H1 (cell line): ENCODE measurements at regions not wholly inside any gene's neighbourhood (a gene's known extent, or its start where the extent isn't known, plus 50 kb on each side); places are given as distances from the start of the nearest gene placed in this dataset.

Source experiments
- CTCF ChIA-PET: fragments of 300-600 bp; sonication (Branson Sonifier 250); formaldehyde crosslinking; loops from one replicate; lab custom pipeline; 2021; ENCODE audit not compliant: partially characterized antibody; lab: Charles Lee
- POLR2A ChIA-PET: fragments of 300-600 bp; sonication (Branson Sonifier 250); formaldehyde crosslinking; loops from one replicate; lab custom pipeline; 2021; ENCODE audit warnings: inconsistent platforms; ENCODE audit not compliant: partially characterized antibody; lab: Charles Lee
- DNase-seq, 2 experiments: peaks; one replicate each; pipeline versions ENCODE4 v3.0.0 to v3.0.0-alpha.2; 2010 to 2022; ENCODE audit warnings: low spot score in 2 of 2, low read depth in 1 of 2, mixed read lengths in 1 of 2
- FAIRE-seq: peaks from 2 replicates; lab custom pipeline; 2011; peaks lifted over from hg19 to GRCh38; lab: Jason Lieb, UNC
- H2AFZ ChIP-seq: 2 replicates; pipeline ENCODE4 v1.8.1; 2012; ENCODE audit warnings: low read length, inconsistent platforms
- H2AK5ac ChIP-seq: 2 replicates; pipeline ENCODE4 v1.6.1; 2013; ENCODE audit warnings: low read depth, low read length
- H2BK120ac ChIP-seq: replicated peaks from 2 replicates; pipeline ENCODE3; 2013; ENCODE audit warnings: low read depth, low read length, inconsistent platforms
- H2BK12ac ChIP-seq: 2 replicates; pipeline ENCODE4 v1.6.1; 2013; ENCODE audit warnings: low read depth, low read length
- H2BK15ac ChIP-seq: 2 replicates; pipeline ENCODE4 v1.6.1; 2013; ENCODE audit warnings: low read length
- H2BK20ac ChIP-seq: 2 replicates; pipeline ENCODE4 v1.6.1; 2013; ENCODE audit warnings: low read length
- H2BK5ac ChIP-seq: 2 replicates; pipeline ENCODE4 v1.6.1; 2013; ENCODE audit warnings: low read depth, low read length
- H3K14ac ChIP-seq: 2 replicates; pipeline ENCODE4 v1.6.1; 2013; ENCODE audit warnings: inconsistent platforms; ENCODE audit not compliant: insufficient read length
- H3K18ac ChIP-seq: 2 replicates; pipeline ENCODE4 v1.6.1; 2013; ENCODE audit warnings: low read length; ENCODE audit errors: extremely low read depth
- H3K23ac ChIP-seq: 2 replicates; pipeline ENCODE4 v1.6.1; 2013; ENCODE audit warnings: inconsistent platforms; ENCODE audit not compliant: insufficient read length
- H3K23me2 ChIP-seq: 2 replicates; pipeline ENCODE4 v1.6.1; 2013; ENCODE audit warnings: low read depth, low read length
- H3K27ac ChIP-seq: 2 replicates; pipeline ENCODE4 v1.6.1; 2011; ENCODE audit warnings: low read depth, low read length, inconsistent platforms
- H3K27me3 ChIP-seq, 4 experiments: replicated peaks in 1 of 4; 1 replicate in 1 of 4; 2 replicates in 3 of 4; pipeline versions ENCODE4 v1.6.1 to v1.8.1; 2011 to 2013; ENCODE audit warnings: low read length in 3 of 4, mild to moderate bottlenecking in 3 of 4, inconsistent platforms in 2 of 4, mixed read lengths in 2 of 4, moderate library complexity in 1 of 4; ENCODE audit not compliant: control insufficient read depth in 3 of 4, insufficient read depth in 3 of 4; ENCODE audit errors: extremely low read depth in 1 of 4
- H3K36me3 ChIP-seq, 4 experiments: 2 replicates each; pipeline versions ENCODE4 v1.6.1 to v1.8.1; 2011 to 2013; ENCODE audit warnings: mild to moderate bottlenecking in 4 of 4, low read length in 3 of 4, moderate library complexity in 2 of 4, control low read depth in 1 of 4, inconsistent platforms in 1 of 4; ENCODE audit not compliant: insufficient read depth in 4 of 4, control insufficient read depth in 2 of 4
- H3K4ac ChIP-seq: replicated peaks from 2 replicates; pipeline ENCODE3; 2013; ENCODE audit warnings: low read length, low read depth, mixed read lengths, inconsistent platforms; ENCODE audit not compliant: insufficient read length
- H3K4me1 ChIP-seq, 4 experiments: replicated peaks in 1 of 4; 1 replicate in 1 of 4; 2 replicates in 3 of 4; pipeline versions ENCODE4 v1.6.1 to v1.8.1; 2011 to 2013; ENCODE audit warnings: low read length in 3 of 4, inconsistent platforms in 2 of 4, mixed read lengths in 1 of 4; ENCODE audit not compliant: insufficient read depth in 4 of 4, control insufficient read depth in 3 of 4
- H3K4me2 ChIP-seq, 2 experiments: 2 replicates each; pipeline versions ENCODE4 v1.6.1 to v1.8.1; 2011 to 2013; ENCODE audit warnings: low read depth in 2 of 2, low read length in 2 of 2, control low read depth in 1 of 2, inconsistent platforms in 1 of 2, mild to moderate bottlenecking in 1 of 2; ENCODE audit not compliant: insufficient read depth in 1 of 2
- H3K4me3 ChIP-seq, 4 experiments: fragments of 200-600, 300-600 bp in 1 of 4; sonication (generic), shearing (Covaris generic), sonication (Bioruptor Twin) in 1 of 4; 2 replicates each; pipeline versions ENCODE4 v1.5.1 to v1.8.1; 2011 to 2016; ENCODE audit warnings: low read length in 4 of 4, low read depth in 3 of 4, control low read depth in 2 of 4, inconsistent platforms in 2 of 4, mild to moderate bottlenecking in 2 of 4, mixed read lengths in 1 of 4, moderate library complexity in 1 of 4; ENCODE audit not compliant: insufficient read depth in 2 of 4; ENCODE audit errors: extremely low read depth in 1 of 4
- H3K56ac ChIP-seq: replicated peaks from 2 replicates; pipeline ENCODE3; 2013; ENCODE audit warnings: low read depth, mild to moderate bottlenecking, mixed read lengths, low read length, inconsistent platforms; ENCODE audit not compliant: insufficient read length
- H3K79me1 ChIP-seq: 2 replicates; pipeline ENCODE4 v1.6.1; 2013; ENCODE audit warnings: low read depth, low read length, control low read depth
- H3K79me2 ChIP-seq, 2 experiments: 2 replicates each; pipeline versions ENCODE4 v1.6.1 to v1.8.1; 2012 to 2013; ENCODE audit warnings: low read length in 2 of 2, mild to moderate bottlenecking in 2 of 2, inconsistent platforms in 1 of 2; ENCODE audit not compliant: insufficient read depth in 2 of 2, control insufficient read depth in 1 of 2
- H3K9ac ChIP-seq, 4 experiments: replicated peaks in 1 of 4; 1 replicate in 1 of 4; 2 replicates in 3 of 4; pipeline versions ENCODE4 v1.6.1 to v1.8.1; 2011 to 2013; ENCODE audit warnings: low read depth in 3 of 4, low read length in 3 of 4, control low read depth in 2 of 4, mild to moderate bottlenecking in 2 of 4, moderate library complexity in 2 of 4, inconsistent platforms in 1 of 4; ENCODE audit errors: extremely low read depth in 1 of 4
- H3K9me3 ChIP-seq, 2 experiments: 2 replicates each; pipeline versions ENCODE4 v1.6.1 to v1.8.1; 2012 to 2013; ENCODE audit warnings: mild to moderate bottlenecking in 2 of 2, moderate library complexity in 2 of 2, control low read depth in 1 of 2, inconsistent platforms in 1 of 2, low read depth in 1 of 2, low read length in 1 of 2, mixed read lengths in 1 of 2; ENCODE audit not compliant: insufficient read depth in 2 of 2
- H4K20me1 ChIP-seq, 2 experiments: replicated peaks in 1 of 2; 2 replicates each; pipeline versions ENCODE3 to v1.8.1; 2011 to 2013; ENCODE audit warnings: inconsistent platforms in 2 of 2, low read length in 2 of 2, mild to moderate bottlenecking in 1 of 2; ENCODE audit not compliant: insufficient read depth in 2 of 2, control insufficient read depth in 1 of 2
- H4K5ac ChIP-seq: 2 replicates; pipeline ENCODE4 v1.6.1; 2013; ENCODE audit warnings: low read length, low read depth, mixed read lengths, inconsistent platforms; ENCODE audit not compliant: insufficient read length
- H4K8ac ChIP-seq: 2 replicates; pipeline ENCODE4 v1.8.0; 2013; ENCODE audit warnings: mild to moderate bottlenecking, moderate library complexity, low read length, inconsistent platforms; ENCODE audit not compliant: insufficient read depth; ENCODE audit errors: extremely low read depth
- H4K91ac ChIP-seq: replicated peaks from 2 replicates; pipeline ENCODE3; 2013; ENCODE audit warnings: low read length, mixed read lengths, inconsistent platforms; ENCODE audit not compliant: insufficient read length
- CBX5 ChIP-seq: fragments of 300-800, 300-1000 bp; sonication (generic); IDR thresholded peaks from 2 replicates; pipeline ENCODE4 v1.7.1; 2016; ENCODE audit warnings: antibody characterized with exemption, low read length, low read depth
- CREB1 ChIP-seq: IDR thresholded peaks from 2 replicates; pipeline ENCODE4 v1.6.1; 2012; ENCODE audit warnings: inconsistent platforms
- CTBP2 ChIP-seq: IDR thresholded peaks from 2 replicates; pipeline ENCODE4 v1.7.0; 2011; ENCODE audit warnings: borderline replicate concordance, mild to moderate bottlenecking, moderate library complexity, mixed read lengths, low read length; ENCODE audit not compliant: insufficient read depth, insufficient read length
- GTF2F1 ChIP-seq: IDR thresholded peaks from 2 replicates; pipeline ENCODE4 v1.6.1; 2012; ENCODE audit warnings: low read depth, low read length, improper control_type of control experiment, borderline replicate concordance
- HDAC2 ChIP-seq, 2 experiments: fragments of 300-600 bp in 1 of 2; sonication (generic) in 1 of 2; IDR thresholded peaks; 2 replicates each; pipeline ENCODE4 v1.6.1; 2011 to 2012; ENCODE audit warnings: low read depth in 2 of 2, low read length in 2 of 2, mild to moderate bottlenecking in 2 of 2, moderate library complexity in 2 of 2, borderline replicate concordance in 1 of 2, inconsistent platforms in 1 of 2
- HDAC6 ChIP-seq: IDR thresholded peaks from one replicate; pipeline ENCODE4 v1.7.1; 2012; ENCODE audit warnings: low read depth, mild to moderate bottlenecking, inconsistent platforms, low read length, moderate library complexity
- JUND ChIP-seq: IDR thresholded peaks from 2 replicates; pipeline ENCODE4 v1.6.1; 2011; ENCODE audit warnings: mild to moderate bottlenecking, improper control_type of control experiment, low read length
- KDM4A ChIP-seq: IDR thresholded peaks from one replicate; pipeline ENCODE4 v1.7.1; 2012; ENCODE audit warnings: low read depth, mild to moderate bottlenecking, moderate library complexity, low read length, inconsistent platforms; ENCODE audit not compliant: severe bottlenecking
- POLR2A ChIP-seq, 2 experiments: IDR thresholded peaks; 1 replicate in 1 of 2; 2 replicates in 1 of 2; pipeline ENCODE4 v1.6.1; 2011; ENCODE audit warnings: low read depth in 2 of 2, low read length in 2 of 2, mild to moderate bottlenecking in 2 of 2; ENCODE audit errors: control extremely low read depth in 1 of 2
- POU5F1 ChIP-seq: IDR thresholded peaks from 2 replicates; pipeline ENCODE4 v1.6.1; 2011; ENCODE audit warnings: low read depth, mild to moderate bottlenecking, low read length, moderate library complexity
- RXRA ChIP-seq: IDR thresholded peaks from 2 replicates; pipeline ENCODE4 v1.6.1; 2011; ENCODE audit warnings: low read depth, mild to moderate bottlenecking, low read length, moderate library complexity; ENCODE audit not compliant: insufficient read depth
- SP2 ChIP-seq: IDR thresholded peaks from 2 replicates; pipeline ENCODE4 v1.6.1; 2012; ENCODE audit warnings: mild to moderate bottlenecking, low read length, inconsistent platforms
- SUZ12 ChIP-seq: fragments of 200-600 bp; sonication (generic); IDR thresholded peaks from 2 replicates; pipeline ENCODE4 v1.6.1; 2012; ENCODE audit warnings: mild to moderate bottlenecking, inconsistent platforms, low read length, moderate library complexity, mixed read lengths
- TEAD4 ChIP-seq: IDR thresholded peaks from 2 replicates; pipeline ENCODE4 v1.6.1; 2012; ENCODE audit warnings: low read depth, low read length, inconsistent platforms, mixed read lengths
- WGBS, 2 experiments: shearing (Covaris generic) in 1 of 2; methylation state at CpG; one replicate each; pipeline versions ENCODE4 v1.1.6 to v1.1.7; 2013 to 2015; ENCODE audit warnings: low lambda C conversion rate in 2 of 2, mixed read lengths in 2 of 2, inconsistent platforms in 1 of 2, low coverage in 1 of 2, missing lambda C conversion rate in 1 of 2; ENCODE audit not compliant: insufficient replicate concordance in 2 of 2, insufficient coverage in 1 of 2, insufficient read length in 1 of 2; ENCODE audit errors: extremely low coverage in 1 of 2, missing lambda C conversion rate in 1 of 2; 5-methylcytosine and 5-hydroxymethylcytosine counted together

DNA sequence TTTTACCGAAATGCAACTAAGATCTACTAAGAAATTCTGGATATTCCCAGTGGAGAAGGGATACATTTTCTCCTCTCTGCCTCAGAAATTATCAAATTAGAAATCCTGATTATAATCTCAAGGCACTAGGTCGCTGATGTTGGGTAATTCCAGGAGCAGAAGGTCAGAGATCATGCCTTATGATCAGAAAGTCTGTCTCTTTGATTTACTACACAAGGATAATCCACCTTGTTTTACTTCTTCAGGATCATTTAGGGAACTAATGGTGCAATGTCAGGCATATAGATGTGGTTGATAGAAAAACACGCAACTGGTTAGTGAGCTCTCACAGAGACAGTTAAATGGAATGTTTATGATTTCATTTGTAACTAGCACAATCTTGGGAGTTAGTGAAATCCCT lies 1069.7 kb downstream of the STIM2 start:
- H2BK20ac ChIP-seq, result no peak overlapping the region
- no peak overlapping the region for H2AK5ac ChIP-seq
- no peaks in the 10 kb centered on the region for H4K20me1 ChIP-seq
- FAIRE-seq, result no peak
- H3K4me1 ChIP-seq, result no peaks in the 10 kb centered on the region
- no peak overlapping the region for H4K5ac ChIP-seq
- no peaks in the 10 kb centered on the region for H3K79me1 ChIP-seq
- H4K91ac ChIP-seq, result no peak overlapping the region
- no peak overlapping the region for H3K23ac ChIP-seq
- no peak overlapping the region for H2AFZ ChIP-seq
- H3K79me2 ChIP-seq, result no peaks in the 10 kb centered on the region
- H2BK12ac ChIP-seq, result no peak overlapping the region
- no peak overlapping the region for H3K4me2 ChIP-seq
- no peak overlapping the region for H3K9ac ChIP-seq
- H4K8ac ChIP-seq, result no peak overlapping the region
- no peak overlapping the region for H3K14ac ChIP-seq
- H3K27me3 ChIP-seq, result no peaks in the 10 kb centered on the region
- TF ChIP-seq JUND, result no peak
- TF ChIP-seq POU5F1, result no peak
- TF ChIP-seq HDAC2 (IDR thresholded peaks at IDR 0.05; ENCODE audit: borderline replicate concordance in 1 of 2, low read depth in 2 of 2, low read length in 2 of 2), result no peak
- no peak for TF ChIP-seq CREB1
- TF ChIP-seq SUZ12, result no peak
- no peak for TF ChIP-seq CBX5
- TF ChIP-seq TEAD4, result no peak
- no peak for TF ChIP-seq POLR2A (IDR thresholded peaks at IDR 0.05; ENCODE audit: control extremely low read depth in 1 of 2, low read depth in 2 of 2, low read length in 2 of 2)
- TF ChIP-seq GTF2F1, result no peak
- no peak for TF ChIP-seq HDAC6
- TF ChIP-seq CTBP2, result no peak
- no peak for TF ChIP-seq SP2
- TF ChIP-seq KDM4A, result no peak
- no peak for TF ChIP-seq RXRA
- TF ChIP-seq, all 59 proteins: peak for 0
- CTCF ChIA-PET, result no interaction called here
- no peaks in the 10 kb centered on the region for H3K36me3 ChIP-seq
- WGBS, 2 experiments, result 86% methylated on average over 2 of the region's 3 CpGs; no CpG with 5 or more reads in 1 of the 2 experiments
- no peak overlapping the region for H3K56ac ChIP-seq
- no peak overlapping the region for H2BK120ac ChIP-seq
- no peak overlapping the region for H3K27ac ChIP-seq
- H2BK15ac ChIP-seq, result no peak overlapping the region
- no peaks in the 10 kb centered on the region for H3K23me2 ChIP-seq
- H2BK5ac ChIP-seq, result no peak overlapping the region
- no peaks in the 10 kb centered on the region for H3K9me3 ChIP-seq
- H3K4me3 ChIP-seq, result no peak overlapping the region
- no peak for DNase-seq
- H3K18ac ChIP-seq, result no peak overlapping the region
- POLR2A ChIA-PET, result no interaction called here
- no peak overlapping the region for H3K4ac ChIP-seq
